ENCODE measurements at regions not wholly inside any gene's neighbourhood (a gene's known extent, or its start where the extent isn't known, plus 50 kb on each side); places are given as distances from the start of the nearest gene placed in this dataset.

GRCh38 chr2:144583741-144584453 lies 64.0 kb upstream of the ZEB2 start:
- Histone ChIP-seq H4K20me1 (ENCODE audit: insufficient read depth) (no peaks in the 10 kb centered on the region), H3K4me3 (no peak overlapping the region), H3K4me1 (replicated peaks; ENCODE audit: insufficient read depth) (no peaks in the 10 kb centered on the region), H3K27me3 (ENCODE audit: insufficient read depth, low read depth) (no peaks in the 10 kb centered on the region), H3F3A (ENCODE audit: insufficient read depth, low read depth) (no peaks in the 10 kb centered on the region), H3K9me2 (ENCODE audit: insufficient read depth) (no peaks in the 10 kb centered on the region), H2AFZ (no peak overlapping the region), H3K36me3 (ENCODE audit: low read depth) (no peaks in the 10 kb centered on the region), H3K9me3 (ENCODE audit: insufficient read depth, low read depth) (no peaks in the 10 kb centered on the region), H3K27ac (no peak overlapping the region), H3K4me2 (no peak overlapping the region), H3K79me2 (ENCODE audit: low read depth) (no peaks in the 10 kb centered on the region)
- intact Hi-C loops (cut with micrococcal nuclease; ENCODE audit: unreplicated experiment) = no loop called here
- DNase-seq = peak in 1 of 2 experiments; percentile 3
- POLR2A ChIA-PET (ENCODE audit: unreplicated experiment) = no interaction called here
- CTCF ChIA-PET = no interaction called here
- no TSS peak for BruUV-seq (replicated peaks)
- TF ChIP-seq EZH2 (IDR thresholded peaks at IDR 0.05; ENCODE audit: low read depth) (no peak), CTCF (conservative IDR thresholded peaks at IDR 0.05) (no peak)

- H2AFZ ChIP-seq = no peak overlapping the region
- BruUV-seq (replicated peaks) = no TSS peak
- H3K4me2 ChIP-seq = no peak overlapping the region
- CTCF ChIA-PET = no interaction called here
- no peaks in the 10 kb centered on the region for H3K4me1 ChIP-seq (replicated peaks; ENCODE audit: insufficient read depth)
- POLR2A ChIA-PET (ENCODE audit: unreplicated experiment) = no interaction called here
- H3K9me3 ChIP-seq (ENCODE audit: insufficient read depth, low read depth) = no peaks in the 10 kb centered on the region
- no peak for DNase-seq
- no peaks in the 10 kb centered on the region for H3K27me3 ChIP-seq (ENCODE audit: insufficient read depth, low read depth)
- no peaks in the 10 kb centered on the region for H3K9me2 ChIP-seq (ENCODE audit: insufficient read depth)
- no peak overlapping the region for H3K4me3 ChIP-seq
- H3F3A ChIP-seq (ENCODE audit: insufficient read depth, low read depth) = no peaks in the 10 kb centered on the region
- H3K27ac ChIP-seq = no peak overlapping the region
- intact Hi-C loops (cut with micrococcal nuclease; ENCODE audit: unreplicated experiment) = no loop called here
- no peaks in the 10 kb centered on the region for H3K36me3 ChIP-seq (ENCODE audit: low read depth)
- no peak for TF ChIP-seq CTCF (conservative IDR thresholded peaks at IDR 0.05)
- TF ChIP-seq EZH2 (IDR thresholded peaks at IDR 0.05; ENCODE audit: low read depth) = no peak
- no peaks in the 10 kb centered on the region for H4K20me1 ChIP-seq (ENCODE audit: insufficient read depth)
- H3K79me2 ChIP-seq (ENCODE audit: low read depth) = no peaks in the 10 kb centered on the region
These were observed 63.4 kb upstream of the ZEB2 start for GRCh38 chr2:144583381-144583729.

GRCh38 chr2:144582651-144583380 lies 62.9 kb upstream of the ZEB2 start:
- Histone ChIP-seq H2AFZ (no peak overlapping the region), H3K36me3 (ENCODE audit: low read depth) (no peaks in the 10 kb centered on the region), H3K4me1 (replicated peaks; ENCODE audit: insufficient read depth) (no peaks in the 10 kb centered on the region), H3K9me2 (ENCODE audit: insufficient read depth) (no peaks in the 10 kb centered on the region), H3K27me3 (ENCODE audit: insufficient read depth, low read depth) (no peaks in the 10 kb centered on the region), H3K9me3 (ENCODE audit: insufficient read depth, low read depth) (no peaks in the 10 kb centered on the region), H3K4me3 (no peak overlapping the region), H3K79me2 (ENCODE audit: low read depth) (no peaks in the 10 kb centered on the region), H4K20me1 (ENCODE audit: insufficient read depth) (no peaks in the 10 kb centered on the region), H3K4me2 (no peak overlapping the region), H3F3A (ENCODE audit: insufficient read depth, low read depth) (no peaks in the 10 kb centered on the region), H3K27ac (no peak overlapping the region)
- POLR2A ChIA-PET (ENCODE audit: unreplicated experiment) = no interaction called here
- CTCF ChIA-PET = no interaction called here
- TF ChIP-seq CTCF (conservative IDR thresholded peaks at IDR 0.05) = no peak
- TF ChIP-seq EZH2 (IDR thresholded peaks at IDR 0.05; ENCODE audit: low read depth) = no peak
- no peak for DNase-seq
- no TSS peak for BruUV-seq (replicated peaks)
- intact Hi-C loops (cut with micrococcal nuclease; ENCODE audit: unreplicated experiment) = no loop called here
